Liver (tissue), 8 donors: ENCODE measurements at regions not wholly inside any gene's neighbourhood (a gene's known extent, or its start where the extent isn't known, plus 50 kb on each side); places are given as distances from the start of the nearest gene placed in this dataset.

Experiments
- DNase-seq: peaks from one replicate; pipeline ENCODE4 v3.0.0-alpha.2; 2017; ENCODE audit warnings: low spot score
- H3K27ac ChIP-seq, 2 donors: one replicate each; pipeline ENCODE4 v1.7.0; 2013; ENCODE audit warnings: inconsistent platforms in 2 of 2, low read length in 2 of 2, control low read depth in 1 of 2, low read depth in 1 of 2, mild to moderate bottlenecking in 1 of 2
- H3K27me3 ChIP-seq, 4 donors: one replicate each; pipeline versions ENCODE4 v1.6.1 to v1.7.0; 2013; ENCODE audit warnings: low read length in 3 of 4, inconsistent platforms in 1 of 4, mild to moderate bottlenecking in 1 of 4, moderate library complexity in 1 of 4; ENCODE audit not compliant: control insufficient read depth in 4 of 4, insufficient read depth in 4 of 4
- H3K36me3 ChIP-seq, 4 donors: one replicate each; pipeline versions ENCODE4 v1.6.1 to v1.7.0; 2013; ENCODE audit warnings: low read length in 3 of 4, mild to moderate bottlenecking in 3 of 4, low read depth in 1 of 4, moderate library complexity in 1 of 4; ENCODE audit not compliant: control insufficient read depth in 4 of 4, insufficient read depth in 3 of 4
- H3K4me1 ChIP-seq, 4 donors: one replicate each; pipeline versions ENCODE4 v1.6.1 to v1.7.0; 2013; ENCODE audit warnings: low read length in 3 of 4, mild to moderate bottlenecking in 3 of 4, moderate library complexity in 1 of 4; ENCODE audit not compliant: control insufficient read depth in 4 of 4, insufficient read depth in 4 of 4
- H3K4me3 ChIP-seq, 3 donors: one replicate each; pipeline versions ENCODE4 v1.6.1 to v1.7.0; 2013; ENCODE audit warnings: low read length in 3 of 3, control low read depth in 1 of 3, low read depth in 1 of 3, mild to moderate bottlenecking in 1 of 3
- H3K9ac ChIP-seq, 2 donors: one replicate each; pipeline ENCODE4 v1.7.0; 2013; ENCODE audit warnings: low read length in 2 of 2, mild to moderate bottlenecking in 2 of 2, moderate library complexity in 2 of 2, control low read depth in 1 of 2, low read depth in 1 of 2
- H3K9me3 ChIP-seq, 4 donors: one replicate each; pipeline versions ENCODE4 v1.6.1 to v1.7.0; 2013; ENCODE audit warnings: low read length in 3 of 4; ENCODE audit not compliant: control insufficient read depth in 4 of 4
- EGR1 ChIP-seq, 2 donors: IDR thresholded peaks; 2 replicates each; pipeline ENCODE4 v1.6.1; 2016 to 2018; ENCODE audit warnings: antibody characterized with exemption in 2 of 2, low read depth in 2 of 2
- FOXA1 ChIP-seq: IDR thresholded peaks from 2 replicates; pipeline ENCODE4 v1.6.1; 2016; ENCODE audit warnings: antibody characterized with exemption
- FOXA2 ChIP-seq: IDR thresholded peaks from 2 replicates; pipeline ENCODE4 v1.6.1; 2016; ENCODE audit warnings: antibody characterized with exemption
- GABPA ChIP-seq, 2 donors: IDR thresholded peaks in 1 of 2; conservative IDR thresholded peaks in 1 of 2; 2 replicates each; pipeline ENCODE4 v1.6.1; 2016; ENCODE audit warnings: antibody characterized with exemption in 2 of 2, mild to moderate bottlenecking in 1 of 2, moderate library complexity in 1 of 2
- HNF4A ChIP-seq, 2 donors: conservative IDR thresholded peaks; 2 replicates each; pipeline ENCODE4 v1.6.1; 2016; ENCODE audit warnings: antibody characterized with exemption in 2 of 2, mild to moderate bottlenecking in 2 of 2
- HNF4G ChIP-seq: IDR thresholded peaks from 2 replicates; pipeline ENCODE4 v1.6.1; 2016; ENCODE audit warnings: antibody characterized with exemption
- JUND ChIP-seq, 2 donors: IDR thresholded peaks; 2 replicates each; pipeline ENCODE4 v1.6.1; 2016; ENCODE audit warnings: antibody characterized with exemption in 2 of 2
- NR2F2 ChIP-seq: IDR thresholded peaks from 2 replicates; pipeline ENCODE4 v1.6.1; 2016; ENCODE audit warnings: antibody characterized with exemption
- RAD21 ChIP-seq, 2 donors: IDR thresholded peaks; 2 replicates each; pipeline ENCODE4 v1.6.1; 2016; ENCODE audit warnings: antibody characterized with exemption in 2 of 2, mild to moderate bottlenecking in 2 of 2
- RXRA ChIP-seq, 2 donors: IDR thresholded peaks; 2 replicates each; pipeline ENCODE4 v1.6.1; 2017 to 2018; ENCODE audit warnings: antibody characterized with exemption in 2 of 2, mild to moderate bottlenecking in 1 of 2
- SP1 ChIP-seq: IDR thresholded peaks from 2 replicates; pipeline ENCODE4 v1.6.1; 2018; ENCODE audit warnings: antibody characterized with exemption, mild to moderate bottlenecking
- TAF1 ChIP-seq: conservative IDR thresholded peaks from 2 replicates; pipeline ENCODE4 v1.6.1; 2016; ENCODE audit warnings: antibody characterized with exemption, mild to moderate bottlenecking
- YY1 ChIP-seq: IDR thresholded peaks from 2 replicates; pipeline ENCODE4 v1.6.1; 2016; ENCODE audit warnings: antibody characterized with exemption, mild to moderate bottlenecking
- WGBS: extraction: QIAGEN DNeasy Blood & Tissue Kit; methylation state at CpG from one replicate; pipeline ENCODE4 v1.1.7; 2013; 5-methylcytosine and 5-hydroxymethylcytosine counted together
- TF ChIP-seq, protein P1 (sequence below): IDR thresholded peaks from 2 replicates; pipeline ENCODE4 v1.6.1; 2016; ENCODE audit warnings: antibody characterized with exemption
- TF ChIP-seq, protein P2 (sequence below): IDR thresholded peaks from 2 replicates; pipeline ENCODE4 v1.6.1; 2016; ENCODE audit warnings: antibody characterized with exemption
- TF ChIP-seq, protein P3 (sequence below): fragments of 150-350 bp; IDR thresholded peaks from 2 replicates; pipeline ENCODE4 v1.5.1; 2017; ENCODE audit warnings: improper control_type of control experiment, low read depth, low read length; ENCODE audit not compliant: missing input control
- TF ChIP-seq, protein P4 (sequence below): IDR thresholded peaks from 2 replicates; pipeline ENCODE4 v1.6.1; 2016; ENCODE audit warnings: antibody characterized with exemption, mild to moderate bottlenecking
- TF ChIP-seq, protein P5 (sequence below): IDR thresholded peaks from 2 replicates; pipeline ENCODE4 v1.6.1; 2016; ENCODE audit warnings: antibody characterized with exemption
- donor health status: healthy.
- donor health status: healthy.
- donor health status: healthy.
- donor health status: healthy.
- donor health status: healthy.

DNA sequence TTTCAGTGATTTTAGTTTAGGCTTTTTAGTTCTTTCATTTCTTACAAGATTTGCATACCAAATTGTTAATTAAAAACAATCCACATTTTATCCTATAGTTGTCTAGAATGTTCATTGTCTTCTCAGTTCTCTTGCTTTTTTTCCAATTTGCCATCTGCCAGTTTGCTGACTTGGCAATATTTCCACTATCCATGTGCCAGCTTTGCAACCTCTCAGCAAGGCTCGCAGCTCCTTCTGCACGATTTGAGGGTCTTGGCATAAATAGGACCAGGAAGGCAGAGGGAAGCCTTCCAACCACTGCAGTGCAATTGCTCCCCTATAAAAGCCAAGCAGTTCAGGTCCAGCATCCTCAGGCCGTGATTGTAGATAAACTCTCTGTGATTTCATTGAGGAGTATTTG lies 306.8 kb upstream of the FMN2 start (continued):
- TF ChIP-seq GABPA (IDR thresholded peaks at IDR 0.05 in 1 of 2, conservative IDR thresholded peaks at IDR 0.05 in 1 of 2) (no peak), RXRA (IDR thresholded peaks at IDR 0.05) (no peak), YY1 (no peak), HNF4G (no peak)
- TF ChIP-seq, protein P1, sequence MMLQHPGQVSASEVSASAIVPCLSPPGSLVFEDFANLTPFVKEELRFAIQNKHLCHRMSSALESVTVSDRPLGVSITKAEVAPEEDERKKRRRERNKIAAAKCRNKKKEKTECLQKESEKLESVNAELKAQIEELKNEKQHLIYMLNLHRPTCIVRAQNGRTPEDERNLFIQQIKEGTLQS, result no peak

DNA sequence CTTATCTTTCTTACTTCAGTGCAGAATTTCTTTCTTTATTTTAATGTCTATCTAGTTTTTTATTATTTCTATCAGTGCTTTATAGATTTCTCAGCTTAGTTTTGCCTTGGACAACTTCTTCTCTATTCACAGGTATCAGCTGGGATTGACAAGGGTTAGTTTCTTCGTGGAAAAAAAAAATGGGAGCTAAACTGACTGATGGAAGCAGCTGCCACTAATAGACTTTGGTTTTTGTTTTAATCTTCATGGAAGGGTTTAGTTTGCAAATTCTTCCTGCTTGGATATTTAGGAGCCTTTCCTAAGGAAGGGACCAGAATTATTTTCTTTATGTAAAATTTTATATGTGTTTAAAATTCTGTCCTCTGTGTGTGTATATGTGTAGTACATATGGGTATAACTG lies 306.1 kb upstream of the FMN2 start:
- TF ChIP-seq, protein P2, sequence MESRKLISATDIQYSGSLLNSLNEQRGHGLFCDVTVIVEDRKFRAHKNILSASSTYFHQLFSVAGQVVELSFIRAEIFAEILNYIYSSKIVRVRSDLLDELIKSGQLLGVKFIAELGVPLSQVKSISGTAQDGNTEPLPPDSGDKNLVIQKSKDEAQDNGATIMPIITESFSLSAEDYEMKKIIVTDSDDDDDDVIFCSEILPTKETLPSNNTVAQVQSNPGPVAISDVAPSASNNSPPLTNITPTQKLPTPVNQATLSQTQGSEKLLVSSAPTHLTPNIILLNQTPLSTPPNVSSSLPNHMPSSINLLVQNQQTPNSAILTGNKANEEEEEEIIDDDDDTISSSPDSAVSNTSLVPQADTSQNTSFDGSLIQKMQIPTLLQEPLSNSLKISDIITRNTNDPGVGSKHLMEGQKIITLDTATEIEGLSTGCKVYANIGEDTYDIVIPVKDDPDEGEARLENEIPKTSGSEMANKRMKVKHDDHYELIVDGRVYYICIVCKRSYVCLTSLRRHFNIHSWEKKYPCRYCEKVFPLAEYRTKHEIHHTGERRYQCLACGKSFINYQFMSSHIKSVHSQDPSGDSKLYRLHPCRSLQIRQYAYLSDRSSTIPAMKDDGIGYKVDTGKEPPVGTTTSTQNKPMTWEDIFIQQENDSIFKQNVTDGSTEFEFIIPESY, result no peak
- TF ChIP-seq FOXA2, result no peak
- TF ChIP-seq, protein P3, sequence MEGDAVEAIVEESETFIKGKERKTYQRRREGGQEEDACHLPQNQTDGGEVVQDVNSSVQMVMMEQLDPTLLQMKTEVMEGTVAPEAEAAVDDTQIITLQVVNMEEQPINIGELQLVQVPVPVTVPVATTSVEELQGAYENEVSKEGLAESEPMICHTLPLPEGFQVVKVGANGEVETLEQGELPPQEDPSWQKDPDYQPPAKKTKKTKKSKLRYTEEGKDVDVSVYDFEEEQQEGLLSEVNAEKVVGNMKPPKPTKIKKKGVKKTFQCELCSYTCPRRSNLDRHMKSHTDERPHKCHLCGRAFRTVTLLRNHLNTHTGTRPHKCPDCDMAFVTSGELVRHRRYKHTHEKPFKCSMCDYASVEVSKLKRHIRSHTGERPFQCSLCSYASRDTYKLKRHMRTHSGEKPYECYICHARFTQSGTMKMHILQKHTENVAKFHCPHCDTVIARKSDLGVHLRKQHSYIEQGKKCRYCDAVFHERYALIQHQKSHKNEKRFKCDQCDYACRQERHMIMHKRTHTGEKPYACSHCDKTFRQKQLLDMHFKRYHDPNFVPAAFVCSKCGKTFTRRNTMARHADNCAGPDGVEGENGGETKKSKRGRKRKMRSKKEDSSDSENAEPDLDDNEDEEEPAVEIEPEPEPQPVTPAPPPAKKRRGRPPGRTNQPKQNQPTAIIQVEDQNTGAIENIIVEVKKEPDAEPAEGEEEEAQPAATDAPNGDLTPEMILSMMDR, result no peak
- no peak for TF ChIP-seq YY1
- TF ChIP-seq HNF4G, result no peak
- no peak for TF ChIP-seq SP1
- no peak for TF ChIP-seq GABPA (IDR thresholded peaks at IDR 0.05 in 1 of 2, conservative IDR thresholded peaks at IDR 0.05 in 1 of 2)
- TF ChIP-seq, protein P1, result no peak
- no peak for TF ChIP-seq HNF4A (conservative IDR thresholded peaks at IDR 0.05)
- TF ChIP-seq NR2F2, result no peak
- TF ChIP-seq FOXA1, result no peak
- TF ChIP-seq RXRA (IDR thresholded peaks at IDR 0.05), result no peak
- no peak for TF ChIP-seq TAF1
- TF ChIP-seq, protein P4, sequence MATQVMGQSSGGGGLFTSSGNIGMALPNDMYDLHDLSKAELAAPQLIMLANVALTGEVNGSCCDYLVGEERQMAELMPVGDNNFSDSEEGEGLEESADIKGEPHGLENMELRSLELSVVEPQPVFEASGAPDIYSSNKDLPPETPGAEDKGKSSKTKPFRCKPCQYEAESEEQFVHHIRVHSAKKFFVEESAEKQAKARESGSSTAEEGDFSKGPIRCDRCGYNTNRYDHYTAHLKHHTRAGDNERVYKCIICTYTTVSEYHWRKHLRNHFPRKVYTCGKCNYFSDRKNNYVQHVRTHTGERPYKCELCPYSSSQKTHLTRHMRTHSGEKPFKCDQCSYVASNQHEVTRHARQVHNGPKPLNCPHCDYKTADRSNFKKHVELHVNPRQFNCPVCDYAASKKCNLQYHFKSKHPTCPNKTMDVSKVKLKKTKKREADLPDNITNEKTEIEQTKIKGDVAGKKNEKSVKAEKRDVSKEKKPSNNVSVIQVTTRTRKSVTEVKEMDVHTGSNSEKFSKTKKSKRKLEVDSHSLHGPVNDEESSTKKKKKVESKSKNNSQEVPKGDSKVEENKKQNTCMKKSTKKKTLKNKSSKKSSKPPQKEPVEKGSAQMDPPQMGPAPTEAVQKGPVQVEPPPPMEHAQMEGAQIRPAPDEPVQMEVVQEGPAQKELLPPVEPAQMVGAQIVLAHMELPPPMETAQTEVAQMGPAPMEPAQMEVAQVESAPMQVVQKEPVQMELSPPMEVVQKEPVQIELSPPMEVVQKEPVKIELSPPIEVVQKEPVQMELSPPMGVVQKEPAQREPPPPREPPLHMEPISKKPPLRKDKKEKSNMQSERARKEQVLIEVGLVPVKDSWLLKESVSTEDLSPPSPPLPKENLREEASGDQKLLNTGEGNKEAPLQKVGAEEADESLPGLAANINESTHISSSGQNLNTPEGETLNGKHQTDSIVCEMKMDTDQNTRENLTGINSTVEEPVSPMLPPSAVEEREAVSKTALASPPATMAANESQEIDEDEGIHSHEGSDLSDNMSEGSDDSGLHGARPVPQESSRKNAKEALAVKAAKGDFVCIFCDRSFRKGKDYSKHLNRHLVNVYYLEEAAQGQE, result no peak
- TF ChIP-seq, protein P5, sequence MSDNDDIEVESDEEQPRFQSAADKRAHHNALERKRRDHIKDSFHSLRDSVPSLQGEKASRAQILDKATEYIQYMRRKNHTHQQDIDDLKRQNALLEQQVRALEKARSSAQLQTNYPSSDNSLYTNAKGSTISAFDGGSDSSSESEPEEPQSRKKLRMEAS, result no peak
- no peak for TF ChIP-seq JUND (IDR thresholded peaks at IDR 0.05)
- no peak for TF ChIP-seq EGR1 (IDR thresholded peaks at IDR 0.05; ENCODE audit: low read depth in 2 of 2)
- no peak for TF ChIP-seq RAD21 (IDR thresholded peaks at IDR 0.05)
- 77% methylated on average over 1 of the region's 1 CpG for WGBS
- no peak overlapping the region for H3K27ac ChIP-seq

More for the DNA sequence above, 306.1 kb upstream of the FMN2 start:
- Histone ChIP-seq H3K9me3 (peaks cover 0 to 3% (median 0%) of the 10 kb centered on the region in 4 donors), H3K4me1 (no peaks in the 10 kb centered on the region), H3K36me3 (no peaks in the 10 kb centered on the region), H3K9ac (no peak overlapping the region), H3K4me3 (no peak overlapping the region), H3K27me3 (peaks cover 0 to 7% (median 1%) of the 10 kb centered on the region in 4 donors)
- no peak for DNase-seq
